ENCODE measurements at regions not wholly inside any gene's neighbourhood (a gene's known extent, or its start where the extent isn't known, plus 50 kb on each side); places are given as distances from the start of the nearest gene placed in this dataset.

DNA sequence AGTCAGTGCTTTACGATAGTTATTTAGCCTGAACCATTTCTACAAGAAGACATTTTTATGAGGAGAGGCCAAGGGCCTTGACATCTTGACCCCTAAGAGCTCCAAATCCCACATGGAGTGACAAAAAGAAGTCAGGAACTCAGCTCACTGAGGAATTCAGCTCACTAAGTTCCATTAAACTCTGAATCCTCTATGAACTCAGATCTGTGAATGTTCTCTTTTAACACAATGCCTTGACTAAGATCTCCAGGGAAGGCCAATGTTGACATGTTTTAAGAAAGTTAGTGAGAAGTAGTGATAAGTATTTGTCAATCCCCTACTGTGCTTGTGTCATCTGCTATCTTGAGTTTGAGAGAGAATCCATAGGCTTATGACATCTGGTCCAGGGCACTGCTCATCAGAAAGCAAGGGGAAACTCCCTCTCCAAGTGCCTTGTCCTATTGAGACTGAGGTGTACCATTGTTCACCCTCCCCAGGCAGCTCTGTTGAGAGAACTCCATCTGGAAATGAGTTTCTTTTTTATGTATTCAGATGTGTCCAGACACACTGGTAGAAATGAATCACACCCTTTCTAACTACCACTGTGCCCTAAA lies 68.7 kb upstream of the PCDH19 start:
- Mint-ChIP-seq H3K36me3 (no peaks in the 10 kb centered on the region), H3K4me1 (peaks cover 11% of the 10 kb centered on the region), H3K4me3 (no peak overlapping the region), H3K9me3 (peaks cover 5% of the 10 kb centered on the region; the same call in 1 of the 2 replicates), H3K27me3 (ENCODE audit: low read depth) (peaks cover 24% of the 10 kb centered on the region), H3K27ac (no peak overlapping the region)
- ATAC-seq = no peak
- DNase-seq (ENCODE audit: low spot score) = no peak
- POLR2A ChIA-PET = no interaction called here
- CTCF ChIA-PET = no interaction called here
- TF ChIP-seq ZNF416 (CRISPR knock-in tag; IDR thresholded peaks at IDR 0.05) = no peak
- TF ChIP-seq NR2C2 (CRISPR knock-in tag; IDR thresholded peaks at IDR 0.05) = no peak
- TF ChIP-seq, protein P1, sequence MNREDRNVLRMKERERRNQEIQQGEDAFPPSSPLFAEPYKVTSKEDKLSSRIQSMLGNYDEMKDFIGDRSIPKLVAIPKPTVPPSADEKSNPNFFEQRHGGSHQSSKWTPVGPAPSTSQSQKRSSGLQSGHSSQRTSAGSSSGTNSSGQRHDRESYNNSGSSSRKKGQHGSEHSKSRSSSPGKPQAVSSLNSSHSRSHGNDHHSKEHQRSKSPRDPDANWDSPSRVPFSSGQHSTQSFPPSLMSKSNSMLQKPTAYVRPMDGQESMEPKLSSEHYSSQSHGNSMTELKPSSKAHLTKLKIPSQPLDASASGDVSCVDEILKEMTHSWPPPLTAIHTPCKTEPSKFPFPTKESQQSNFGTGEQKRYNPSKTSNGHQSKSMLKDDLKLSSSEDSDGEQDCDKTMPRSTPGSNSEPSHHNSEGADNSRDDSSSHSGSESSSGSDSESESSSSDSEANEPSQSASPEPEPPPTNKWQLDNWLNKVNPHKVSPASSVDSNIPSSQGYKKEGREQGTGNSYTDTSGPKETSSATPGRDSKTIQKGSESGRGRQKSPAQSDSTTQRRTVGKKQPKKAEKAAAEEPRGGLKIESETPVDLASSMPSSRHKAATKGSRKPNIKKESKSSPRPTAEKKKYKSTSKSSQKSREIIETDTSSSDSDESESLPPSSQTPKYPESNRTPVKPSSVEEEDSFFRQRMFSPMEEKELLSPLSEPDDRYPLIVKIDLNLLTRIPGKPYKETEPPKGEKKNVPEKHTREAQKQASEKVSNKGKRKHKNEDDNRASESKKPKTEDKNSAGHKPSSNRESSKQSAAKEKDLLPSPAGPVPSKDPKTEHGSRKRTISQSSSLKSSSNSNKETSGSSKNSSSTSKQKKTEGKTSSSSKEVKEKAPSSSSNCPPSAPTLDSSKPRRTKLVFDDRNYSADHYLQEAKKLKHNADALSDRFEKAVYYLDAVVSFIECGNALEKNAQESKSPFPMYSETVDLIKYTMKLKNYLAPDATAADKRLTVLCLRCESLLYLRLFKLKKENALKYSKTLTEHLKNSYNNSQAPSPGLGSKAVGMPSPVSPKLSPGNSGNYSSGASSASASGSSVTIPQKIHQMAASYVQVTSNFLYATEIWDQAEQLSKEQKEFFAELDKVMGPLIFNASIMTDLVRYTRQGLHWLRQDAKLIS (CRISPR knock-in tag; IDR thresholded peaks at IDR 0.05; ENCODE audit: borderline replicate concordance) = no peak
- TF ChIP-seq GTF2I (CRISPR knock-in tag; conservative IDR thresholded peaks at IDR 0.05) = no peak
- no peak for TF ChIP-seq RORB (CRISPR knock-in tag; IDR thresholded peaks at IDR 0.05)
- TF ChIP-seq NFYB (CRISPR knock-in tag; conservative IDR thresholded peaks at IDR 0.05; ENCODE audit: low read depth) = no peak
- TF ChIP-seq NR1H2 (CRISPR knock-in tag; IDR thresholded peaks at IDR 0.05) = no peak
- TF ChIP-seq TCF7 (CRISPR knock-in tag; IDR thresholded peaks at IDR 0.05; ENCODE audit: low read depth) = no peak
- no peak for TF ChIP-seq GABPB1 (CRISPR knock-in tag; IDR thresholded peaks at IDR 0.05)
- no peak for TF ChIP-seq JUN (CRISPR knock-in tag; IDR thresholded peaks at IDR 0.05)
- TF ChIP-seq, protein P2, sequence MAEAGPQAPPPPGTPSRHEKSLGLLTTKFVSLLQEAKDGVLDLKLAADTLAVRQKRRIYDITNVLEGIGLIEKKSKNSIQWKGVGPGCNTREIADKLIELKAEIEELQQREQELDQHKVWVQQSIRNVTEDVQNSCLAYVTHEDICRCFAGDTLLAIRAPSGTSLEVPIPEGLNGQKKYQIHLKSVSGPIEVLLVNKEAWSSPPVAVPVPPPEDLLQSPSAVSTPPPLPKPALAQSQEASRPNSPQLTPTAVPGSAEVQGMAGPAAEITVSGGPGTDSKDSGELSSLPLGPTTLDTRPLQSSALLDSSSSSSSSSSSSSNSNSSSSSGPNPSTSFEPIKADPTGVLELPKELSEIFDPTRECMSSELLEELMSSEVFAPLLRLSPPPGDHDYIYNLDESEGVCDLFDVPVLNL (CRISPR knock-in tag; IDR thresholded peaks at IDR 0.05; ENCODE audit: borderline replicate concordance, low read depth) = no peak
- TF ChIP-seq, protein P3, sequence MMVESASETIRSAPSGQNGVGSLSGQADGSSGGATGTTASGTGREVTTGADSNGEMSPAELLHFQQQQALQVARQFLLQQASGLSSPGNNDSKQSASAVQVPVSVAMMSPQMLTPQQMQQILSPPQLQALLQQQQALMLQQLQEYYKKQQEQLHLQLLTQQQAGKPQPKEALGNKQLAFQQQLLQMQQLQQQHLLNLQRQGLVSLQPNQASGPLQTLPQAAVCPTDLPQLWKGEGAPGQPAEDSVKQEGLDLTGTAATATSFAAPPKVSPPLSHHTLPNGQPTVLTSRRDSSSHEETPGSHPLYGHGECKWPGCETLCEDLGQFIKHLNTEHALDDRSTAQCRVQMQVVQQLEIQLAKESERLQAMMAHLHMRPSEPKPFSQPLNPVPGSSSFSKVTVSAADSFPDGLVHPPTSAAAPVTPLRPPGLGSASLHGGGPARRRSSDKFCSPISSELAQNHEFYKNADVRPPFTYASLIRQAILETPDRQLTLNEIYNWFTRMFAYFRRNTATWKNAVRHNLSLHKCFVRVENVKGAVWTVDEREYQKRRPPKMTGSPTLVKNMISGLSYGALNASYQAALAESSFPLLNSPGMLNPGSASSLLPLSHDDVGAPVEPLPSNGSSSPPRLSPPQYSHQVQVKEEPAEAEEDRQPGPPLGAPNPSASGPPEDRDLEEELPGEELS (CRISPR knock-in tag; IDR thresholded peaks at IDR 0.05) = no peak
- TF ChIP-seq NR3C1 (CRISPR knock-in tag; conservative IDR thresholded peaks at IDR 0.05; ENCODE audit: low read depth) = no peak
- no peak for TF ChIP-seq HMGA2 (CRISPR knock-in tag; IDR thresholded peaks at IDR 0.05)
- TF ChIP-seq, protein P4, sequence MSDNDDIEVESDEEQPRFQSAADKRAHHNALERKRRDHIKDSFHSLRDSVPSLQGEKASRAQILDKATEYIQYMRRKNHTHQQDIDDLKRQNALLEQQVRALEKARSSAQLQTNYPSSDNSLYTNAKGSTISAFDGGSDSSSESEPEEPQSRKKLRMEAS (CRISPR knock-in tag; IDR thresholded peaks at IDR 0.05) = no peak
- TF ChIP-seq, protein P5, sequence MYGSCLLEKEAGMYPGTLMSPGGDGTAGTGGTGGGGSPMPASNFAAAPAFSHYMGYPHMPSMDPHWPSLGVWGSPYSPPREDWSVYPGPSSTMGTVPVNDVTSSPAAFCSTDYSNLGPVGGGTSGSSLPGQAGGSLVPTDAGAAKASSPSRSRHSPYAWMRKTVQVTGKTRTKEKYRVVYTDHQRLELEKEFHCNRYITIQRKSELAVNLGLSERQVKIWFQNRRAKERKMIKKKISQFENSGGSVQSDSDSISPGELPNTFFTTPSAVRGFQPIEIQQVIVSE (CRISPR knock-in tag; IDR thresholded peaks at IDR 0.05; ENCODE audit: borderline replicate concordance) = no peak

DNA sequence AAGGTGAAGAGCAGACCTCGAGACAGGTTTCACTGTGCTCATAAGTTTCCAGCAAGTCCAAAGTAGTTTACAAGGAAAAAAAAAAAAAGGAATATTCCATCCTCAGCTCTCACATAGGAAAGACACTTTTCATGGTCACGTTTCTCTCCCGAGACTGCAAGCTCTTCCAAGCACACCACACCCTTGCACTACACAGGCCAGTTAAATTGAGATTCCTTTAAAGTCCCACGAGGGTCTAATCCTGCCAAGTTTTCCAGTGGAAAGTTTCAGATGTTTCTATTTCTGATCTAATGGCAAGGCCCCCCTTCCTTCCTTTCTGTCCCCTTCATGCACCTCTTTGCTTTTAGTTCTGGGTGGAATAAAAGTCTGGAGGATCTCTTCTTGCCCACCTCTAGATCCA lies 67.9 kb upstream of the PCDH19 start:
- Mint-ChIP-seq H3K27me3 (ENCODE audit: low read depth) (peaks cover 16% of the 10 kb centered on the region), H3K9me3 (peaks cover 5% of the 10 kb centered on the region; the same call in 1 of the 2 replicates), H3K27ac (no peak overlapping the region), H3K36me3 (no peaks in the 10 kb centered on the region), H3K4me1 (peaks cover 8% of the 10 kb centered on the region; the same call in 1 of the 2 replicates), H3K4me3 (no peak overlapping the region)
- ATAC-seq (no peak), DNase-seq (ENCODE audit: low spot score) (no peak)
- ChIA-PET POLR2A (no interaction called here), CTCF (interaction anchor here (1.0 kb wide), 1 partner anchor 30 kb away, joined by 4 read pairs; no protein-coding TSS in a partner anchor)
- TF ChIP-seq, protein P6, sequence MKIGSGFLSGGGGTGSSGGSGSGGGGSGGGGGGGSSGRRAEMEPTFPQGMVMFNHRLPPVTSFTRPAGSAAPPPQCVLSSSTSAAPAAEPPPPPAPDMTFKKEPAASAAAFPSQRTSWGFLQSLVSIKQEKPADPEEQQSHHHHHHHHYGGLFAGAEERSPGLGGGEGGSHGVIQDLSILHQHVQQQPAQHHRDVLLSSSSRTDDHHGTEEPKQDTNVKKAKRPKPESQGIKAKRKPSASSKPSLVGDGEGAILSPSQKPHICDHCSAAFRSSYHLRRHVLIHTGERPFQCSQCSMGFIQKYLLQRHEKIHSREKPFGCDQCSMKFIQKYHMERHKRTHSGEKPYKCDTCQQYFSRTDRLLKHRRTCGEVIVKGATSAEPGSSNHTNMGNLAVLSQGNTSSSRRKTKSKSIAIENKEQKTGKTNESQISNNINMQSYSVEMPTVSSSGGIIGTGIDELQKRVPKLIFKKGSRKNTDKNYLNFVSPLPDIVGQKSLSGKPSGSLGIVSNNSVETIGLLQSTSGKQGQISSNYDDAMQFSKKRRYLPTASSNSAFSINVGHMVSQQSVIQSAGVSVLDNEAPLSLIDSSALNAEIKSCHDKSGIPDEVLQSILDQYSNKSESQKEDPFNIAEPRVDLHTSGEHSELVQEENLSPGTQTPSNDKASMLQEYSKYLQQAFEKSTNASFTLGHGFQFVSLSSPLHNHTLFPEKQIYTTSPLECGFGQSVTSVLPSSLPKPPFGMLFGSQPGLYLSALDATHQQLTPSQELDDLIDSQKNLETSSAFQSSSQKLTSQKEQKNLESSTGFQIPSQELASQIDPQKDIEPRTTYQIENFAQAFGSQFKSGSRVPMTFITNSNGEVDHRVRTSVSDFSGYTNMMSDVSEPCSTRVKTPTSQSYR (CRISPR knock-in tag; IDR thresholded peaks at IDR 0.05) = no peak
- TF ChIP-seq, protein P7, sequence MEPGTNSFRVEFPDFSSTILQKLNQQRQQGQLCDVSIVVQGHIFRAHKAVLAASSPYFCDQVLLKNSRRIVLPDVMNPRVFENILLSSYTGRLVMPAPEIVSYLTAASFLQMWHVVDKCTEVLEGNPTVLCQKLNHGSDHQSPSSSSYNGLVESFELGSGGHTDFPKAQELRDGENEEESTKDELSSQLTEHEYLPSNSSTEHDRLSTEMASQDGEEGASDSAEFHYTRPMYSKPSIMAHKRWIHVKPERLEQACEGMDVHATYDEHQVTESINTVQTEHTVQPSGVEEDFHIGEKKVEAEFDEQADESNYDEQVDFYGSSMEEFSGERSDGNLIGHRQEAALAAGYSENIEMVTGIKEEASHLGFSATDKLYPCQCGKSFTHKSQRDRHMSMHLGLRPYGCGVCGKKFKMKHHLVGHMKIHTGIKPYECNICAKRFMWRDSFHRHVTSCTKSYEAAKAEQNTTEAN (CRISPR knock-in tag; IDR thresholded peaks at IDR 0.05) = no peak
- TF ChIP-seq ZNF138 (CRISPR knock-in tag; conservative IDR thresholded peaks at IDR 0.05) (no peak), RORB (CRISPR knock-in tag; IDR thresholded peaks at IDR 0.05) (no peak)
- TF ChIP-seq, protein P8, sequence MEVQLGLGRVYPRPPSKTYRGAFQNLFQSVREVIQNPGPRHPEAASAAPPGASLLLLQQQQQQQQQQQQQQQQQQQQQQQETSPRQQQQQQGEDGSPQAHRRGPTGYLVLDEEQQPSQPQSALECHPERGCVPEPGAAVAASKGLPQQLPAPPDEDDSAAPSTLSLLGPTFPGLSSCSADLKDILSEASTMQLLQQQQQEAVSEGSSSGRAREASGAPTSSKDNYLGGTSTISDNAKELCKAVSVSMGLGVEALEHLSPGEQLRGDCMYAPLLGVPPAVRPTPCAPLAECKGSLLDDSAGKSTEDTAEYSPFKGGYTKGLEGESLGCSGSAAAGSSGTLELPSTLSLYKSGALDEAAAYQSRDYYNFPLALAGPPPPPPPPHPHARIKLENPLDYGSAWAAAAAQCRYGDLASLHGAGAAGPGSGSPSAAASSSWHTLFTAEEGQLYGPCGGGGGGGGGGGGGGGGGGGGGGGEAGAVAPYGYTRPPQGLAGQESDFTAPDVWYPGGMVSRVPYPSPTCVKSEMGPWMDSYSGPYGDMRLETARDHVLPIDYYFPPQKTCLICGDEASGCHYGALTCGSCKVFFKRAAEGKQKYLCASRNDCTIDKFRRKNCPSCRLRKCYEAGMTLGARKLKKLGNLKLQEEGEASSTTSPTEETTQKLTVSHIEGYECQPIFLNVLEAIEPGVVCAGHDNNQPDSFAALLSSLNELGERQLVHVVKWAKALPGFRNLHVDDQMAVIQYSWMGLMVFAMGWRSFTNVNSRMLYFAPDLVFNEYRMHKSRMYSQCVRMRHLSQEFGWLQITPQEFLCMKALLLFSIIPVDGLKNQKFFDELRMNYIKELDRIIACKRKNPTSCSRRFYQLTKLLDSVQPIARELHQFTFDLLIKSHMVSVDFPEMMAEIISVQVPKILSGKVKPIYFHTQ (CRISPR knock-in tag; IDR thresholded peaks at IDR 0.05) = no peak
